ENCODE measurements at regions not wholly inside any gene's neighbourhood (a gene's known extent, or its start where the extent isn't known, plus 50 kb on each side); places are given as distances from the start of the nearest gene placed in this dataset.

- ChIA-PET CTCF (no interaction called here), POLR2A (no interaction called here)
- no peak overlapping the region for H3K27ac ChIP-seq (ENCODE audit: low read length in 2 of 2)
- Mint-ChIP-seq H3K27ac (no peak overlapping the region), H3K9me3 (ENCODE audit: insufficient read depth) (no peaks in the 10 kb centered on the region), H3K27me3 (peaks cover 39% of the 10 kb centered on the region), H3K4me1 (no peaks in the 10 kb centered on the region), H3K4me3 (no peak overlapping the region)
- ATAC-seq (ENCODE audit: low read depth) (no peak), DNase-seq (no peak)
- intact Hi-C loops (cut with micrococcal nuclease), result no loop called here
- no peak overlapping the region for H3K9ac ChIP-seq (ENCODE audit: low read length)
- H3K36me3 ChIP-seq (replicated peaks in 1 of 2; ENCODE audit: control extremely low read depth in 1 of 2, control insufficient read depth in 1 of 2, extremely low read depth in 1 of 2, insufficient read depth in 2 of 2, low read length in 1 of 2), result no peaks in the 10 kb centered on the region
- no peak overlapping the region for H3K4me2 ChIP-seq (replicated peaks; ENCODE audit: low read depth, low read length, poor library complexity, severe bottlenecking)
- no peaks in the 10 kb centered on the region for H3K79me2 ChIP-seq (ENCODE audit: control insufficient read depth, insufficient read depth, low read length)
- H2AFZ ChIP-seq (ENCODE audit: insufficient read depth, low read depth, low read length, poor library complexity, severe bottlenecking), result no peak overlapping the region
- no peaks in the 10 kb centered on the region for H3K9me3 ChIP-seq (ENCODE audit: control extremely low read depth in 1 of 3, control insufficient read depth in 2 of 3, insufficient read depth in 1 of 3, low read length in 2 of 3)
- no peak for TF ChIP-seq EZH2 (IDR thresholded peaks at IDR 0.05; ENCODE audit: borderline replicate concordance, insufficient read depth, low read depth, low read length, poor library complexity, severe bottlenecking)
- no peak for TF ChIP-seq CTCF (IDR thresholded peaks at IDR 0.05)
- H3K27me3 ChIP-seq (replicated peaks in 1 of 4; ENCODE audit: control extremely low read depth in 1 of 4, control insufficient read depth in 3 of 4, insufficient read depth in 4 of 4, low read length in 3 of 4), result peaks cover 0 to 10% (median 6%) of the 10 kb centered on the region in 4 experiments
- H4K20me1 ChIP-seq (ENCODE audit: control insufficient read depth, insufficient read depth, low read length, poor library complexity, severe bottlenecking), result no peaks in the 10 kb centered on the region
- WGBS (ENCODE audit: insufficient coverage), result no CpG with 5 or more reads among the region's 1 CpG
- no peak overlapping the region for H3K4me3 ChIP-seq (ENCODE audit: control extremely low read depth in 1 of 5, extremely low read depth in 1 of 5, insufficient read depth in 1 of 5, low read depth in 2 of 5, low read length in 4 of 5)
- H3K4me1 ChIP-seq (ENCODE audit: control insufficient read depth in 2 of 2, insufficient read depth in 2 of 2, low read length in 2 of 2), result no peaks in the 10 kb centered on the region
Observed at GRCh38 chr14:62156052-62156451, 393.8 kb downstream of the SNAPC1 start.

- Histone ChIP-seq H3K4me2 (replicated peaks; ENCODE audit: low read depth, low read length, poor library complexity, severe bottlenecking) (no peak overlapping the region), H3K9me3 (ENCODE audit: control extremely low read depth in 1 of 3, control insufficient read depth in 2 of 3, insufficient read depth in 1 of 3, low read length in 2 of 3) (no peaks in the 10 kb centered on the region), H3K27ac (ENCODE audit: low read length in 2 of 2) (no peak overlapping the region), H3K79me2 (ENCODE audit: control insufficient read depth, insufficient read depth, low read length) (no peaks in the 10 kb centered on the region), H4K20me1 (ENCODE audit: control insufficient read depth, insufficient read depth, low read length, poor library complexity, severe bottlenecking) (no peaks in the 10 kb centered on the region), H2AFZ (ENCODE audit: insufficient read depth, low read depth, low read length, poor library complexity, severe bottlenecking) (no peak overlapping the region), H3K4me3 (ENCODE audit: control extremely low read depth in 1 of 5, extremely low read depth in 1 of 5, insufficient read depth in 1 of 5, low read depth in 2 of 5, low read length in 4 of 5) (no peak overlapping the region), H3K4me1 (ENCODE audit: control insufficient read depth in 2 of 2, insufficient read depth in 2 of 2, low read length in 2 of 2) (no peaks in the 10 kb centered on the region), H3K36me3 (replicated peaks in 1 of 2; ENCODE audit: control extremely low read depth in 1 of 2, control insufficient read depth in 1 of 2, extremely low read depth in 1 of 2, insufficient read depth in 2 of 2, low read length in 1 of 2) (no peaks in the 10 kb centered on the region), H3K27me3 (replicated peaks in 1 of 4; ENCODE audit: control extremely low read depth in 1 of 4, control insufficient read depth in 3 of 4, insufficient read depth in 4 of 4, low read length in 3 of 4) (peaks cover 0 to 10% (median 7%) of the 10 kb centered on the region in 4 experiments), H3K9ac (ENCODE audit: low read length) (no peak overlapping the region)
- peaks cover 42% of the 10 kb centered on the region for H3K27me3 Mint-ChIP-seq
- CTCF ChIA-PET, result interaction anchor here (1.5 kb wide), 1 partner anchor 234 kb away, joined by 4 read pairs; no protein-coding TSS in a partner anchor
- WGBS (ENCODE audit: insufficient coverage), result no CpG with 5 or more reads among the region's 2 CpGs
- no peaks in the 10 kb centered on the region for H3K4me1 Mint-ChIP-seq
- TF ChIP-seq CTCF (IDR thresholded peaks at IDR 0.05), result no peak
- TF ChIP-seq EZH2 (IDR thresholded peaks at IDR 0.05; ENCODE audit: borderline replicate concordance, insufficient read depth, low read depth, low read length, poor library complexity, severe bottlenecking), result no peak
- no peak overlapping the region for H3K27ac Mint-ChIP-seq
- no peaks in the 10 kb centered on the region for H3K9me3 Mint-ChIP-seq (ENCODE audit: insufficient read depth)
- no peak for ATAC-seq (ENCODE audit: low read depth)
- H3K4me3 Mint-ChIP-seq, result no peak overlapping the region
- intact Hi-C loops (cut with micrococcal nuclease), result no loop called here
- POLR2A ChIA-PET, result no interaction called here
- no peak for DNase-seq
Observed at GRCh38 chr14:62158779-62159178, 396.6 kb downstream of the SNAPC1 start.
